ENCODE measurements at regions not wholly inside any gene's neighbourhood (a gene's known extent, or its start where the extent isn't known, plus 50 kb on each side); places are given as distances from the start of the nearest gene placed in this dataset.

DNA sequence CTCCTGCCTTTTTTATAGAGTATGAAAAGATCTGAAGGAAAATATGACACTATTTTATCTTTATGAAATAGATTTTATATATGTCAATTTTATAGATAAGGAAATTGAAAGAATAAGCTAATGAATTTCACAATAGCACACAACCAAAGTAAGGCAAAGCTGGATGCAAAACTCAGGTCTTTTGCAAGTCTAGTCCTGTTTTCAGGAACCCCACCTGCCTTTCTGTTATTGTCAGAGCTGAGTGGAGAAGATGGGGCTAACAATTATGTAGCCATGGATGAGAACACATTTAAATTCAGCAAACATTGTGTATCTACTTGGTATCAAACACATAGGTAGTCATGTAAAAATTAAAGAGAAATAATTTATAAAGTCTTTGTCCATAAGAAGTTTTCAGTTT, 161.5 kb upstream of the ZEB2 start:
- H3K36me3 ChIP-seq, result no peaks in the 10 kb centered on the region
- H3K9ac ChIP-seq, result no peak overlapping the region
- H3K4me2 ChIP-seq, result peak overlapping the region in 4 of 11 experiments; percentile 9 to 83 (median 63); a peak in 5 of 22 replicates
- H3K9me3 ChIP-seq (replicated peaks in 1 of 11), result peaks cover 0 to 8% (median 0%) of the 10 kb centered on the region in 11 experiments; a peak in 3 of 22 replicates
- TF ChIP-seq Cebpa-rat (IDR thresholded peaks at IDR 0.05), result no peak
- peak overlapping the region in 2 of 11 experiments; percentile 90 to 94; a peak in 4 of 22 replicates for H3K27ac ChIP-seq
- H3K27me3 ChIP-seq, result no peaks in the 10 kb centered on the region
- H3K4me3 ChIP-seq, result no peak overlapping the region
- peaks cover 47 to 78% (median 62%) of the 10 kb centered on the region in 10 experiments for H3K4me1 ChIP-seq
- no peaks in the 10 kb centered on the region for H4K20me1 ChIP-seq

DNA sequence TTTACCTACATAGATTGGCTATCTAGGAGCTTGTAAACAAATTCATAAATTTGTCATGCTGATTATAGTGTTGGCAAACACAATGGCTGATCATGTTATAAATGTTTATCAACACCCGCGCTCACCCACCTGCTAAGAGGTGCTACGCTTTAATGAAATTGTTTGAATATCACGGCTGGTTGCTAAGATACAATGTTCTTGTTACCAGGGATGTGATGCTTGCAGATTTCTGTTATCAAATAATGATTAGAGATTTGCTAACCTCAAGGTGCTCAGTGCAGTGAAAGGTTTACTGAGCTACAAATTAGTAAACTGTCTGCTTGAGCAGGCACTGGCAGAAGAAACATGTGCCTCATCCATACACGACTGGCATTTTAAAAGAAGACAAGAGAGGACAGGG, 160.0 kb upstream of the ZEB2 start:
- Histone ChIP-seq H3K36me3 (no peaks in the 10 kb centered on the region), H3K4me1 (peaks cover 48 to 84% (median 65%) of the 10 kb centered on the region in 10 experiments), H3K27ac (no peak overlapping the region), H3K4me3 (no peak overlapping the region), H3K4me2 (0 out of 22 replicates have a peak overlapping the region, but pooled peaks of 1 of the 11 experiments have one; percentile 5), H3K9me3 (replicated peaks in 1 of 11) (peaks cover 0 to 8% (median 0%) of the 10 kb centered on the region in 11 experiments; a peak in 3 of 22 replicates), H3K27me3 (no peaks in the 10 kb centered on the region), H4K20me1 (no peaks in the 10 kb centered on the region), H3K9ac (no peak overlapping the region)
- no peak for TF ChIP-seq Cebpa-rat (IDR thresholded peaks at IDR 0.05)

DNA sequence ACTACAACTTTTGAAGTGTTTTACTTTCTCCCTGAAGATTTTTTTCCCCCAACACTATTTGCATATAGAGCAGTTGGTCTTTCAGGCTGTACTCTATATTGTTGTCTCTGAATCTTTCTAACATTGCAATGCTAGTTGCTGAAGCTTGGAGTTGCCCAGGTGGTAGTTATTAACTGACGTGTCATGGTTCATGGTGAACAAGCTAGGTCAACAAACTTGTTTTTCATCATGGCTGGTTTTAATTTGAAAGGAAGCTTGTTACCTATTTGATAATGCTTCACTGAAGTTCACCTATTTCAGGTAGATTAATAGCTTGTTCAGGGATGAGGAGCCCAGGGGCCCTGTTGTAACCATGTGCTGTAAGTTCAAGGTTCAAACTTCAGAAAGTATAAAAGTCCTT, 158.8 kb upstream of the ZEB2 start:
- Histone ChIP-seq H3K36me3 (no peaks in the 10 kb centered on the region), H4K20me1 (no peaks in the 10 kb centered on the region), H3K27ac (peak overlapping the region in 4 of 11 experiments; percentile 11 to 53 (median 14); a peak in 5 of 22 replicates), H3K4me3 (no peak overlapping the region), H3K9ac (no peak overlapping the region), H3K4me1 (peaks cover 48 to 88% (median 69%) of the 10 kb centered on the region in 10 experiments), H3K27me3 (no peaks in the 10 kb centered on the region), H3K4me2 (peak overlapping the region in 8 of 11 experiments; percentile 16 to 55 (median 32); a peak in 14 of 22 replicates), H3K9me3 (replicated peaks in 1 of 11) (peaks cover 0 to 8% (median 0%) of the 10 kb centered on the region in 11 experiments; a peak in 3 of 22 replicates)
- TF ChIP-seq Cebpa-rat (IDR thresholded peaks at IDR 0.05), result no peak

DNA sequence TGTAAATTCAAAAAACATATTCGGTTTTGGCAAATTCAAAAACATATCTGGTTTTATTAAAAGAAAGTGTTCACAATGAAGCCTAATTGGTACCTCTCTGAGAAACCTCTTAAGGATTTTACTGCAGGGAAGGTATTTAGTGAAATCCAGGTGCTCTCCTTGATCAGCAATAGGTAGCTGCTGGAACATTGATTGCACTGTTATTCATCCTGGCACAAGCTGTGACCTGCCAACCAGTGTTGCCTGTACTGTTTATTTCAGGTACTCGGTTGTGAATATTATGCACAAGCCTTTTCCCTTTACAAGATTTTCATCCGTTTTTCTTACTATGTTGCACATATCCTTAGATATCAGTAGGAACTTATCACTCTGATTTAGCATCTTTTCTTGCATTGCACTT, 155.8 kb upstream of the ZEB2 start:
- Histone ChIP-seq H3K27ac (peak overlapping the region in 8 of 11 experiments; percentile 69 to 84 (median 80); a peak in 17 of 22 replicates), H3K4me2 (peak overlapping the region; percentile 50 to 87 (median 68); a peak in 21 of 22 replicates), H3K27me3 (no peaks in the 10 kb centered on the region), H3K9ac (peak overlapping the region in 5 of 11 experiments; percentile 11 to 73 (median 56); a peak in 6 of 22 replicates), H3K36me3 (no peaks in the 10 kb centered on the region), H3K9me3 (replicated peaks in 1 of 11) (peaks cover 0 to 15% (median 0%) of the 10 kb centered on the region in 11 experiments; a peak in 7 of 22 replicates), H3K4me1 (peaks cover 58 to 94% (median 79%) of the 10 kb centered on the region in 10 experiments), H4K20me1 (no peaks in the 10 kb centered on the region), H3K4me3 (no peak overlapping the region)
- no peak for TF ChIP-seq Cebpa-rat (IDR thresholded peaks at IDR 0.05)

DNA sequence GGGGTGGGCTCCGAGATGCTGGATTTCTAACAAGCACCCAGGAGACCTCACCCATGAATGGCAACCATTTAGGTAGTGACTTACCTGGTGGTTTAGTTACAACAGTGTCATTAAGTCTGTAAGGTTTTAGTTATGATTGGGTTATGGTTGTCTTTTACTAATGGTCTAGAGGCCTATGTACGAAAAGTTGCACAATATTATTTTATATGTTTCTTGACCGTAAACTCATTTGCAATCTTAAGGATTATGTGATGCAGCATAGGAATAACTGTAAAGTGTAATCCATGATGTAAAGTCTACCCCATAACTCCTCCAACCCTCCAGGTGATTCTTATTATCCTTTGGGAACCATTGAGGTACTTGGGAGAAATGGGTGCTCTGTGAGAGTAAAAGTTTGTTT, 155.4 kb upstream of the ZEB2 start:
- TF ChIP-seq Cebpa-rat (IDR thresholded peaks at IDR 0.05), result peak in 1 of 11 experiments; percentile 36; a peak in 2 of 22 replicates

DNA sequence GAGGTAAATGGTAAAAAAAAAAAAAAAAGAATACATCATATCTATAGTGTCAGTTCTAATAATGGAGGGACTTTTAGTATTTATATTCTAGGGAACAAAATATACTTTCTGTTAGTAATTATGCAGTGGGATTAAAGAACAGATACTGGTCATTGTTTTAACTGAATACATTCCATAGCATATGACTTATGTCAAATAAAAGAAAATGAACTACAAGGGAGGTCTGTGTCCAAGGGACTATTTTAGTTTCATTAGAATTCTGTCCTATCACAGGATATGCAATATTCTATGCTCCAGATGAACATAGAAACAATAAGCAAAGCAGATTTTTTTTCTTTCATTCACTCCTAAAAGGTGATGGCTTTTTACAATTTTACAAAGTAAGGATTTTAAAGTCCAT, 154.2 kb upstream of the ZEB2 start:
- peak overlapping the region; percentile 50 to 87 (median 68); a peak in 21 of 22 replicates for H3K4me2 ChIP-seq
- peaks cover 75 to 100% (median 95%) of the 10 kb centered on the region in 10 experiments for H3K4me1 ChIP-seq
- H3K36me3 ChIP-seq, result no peaks in the 10 kb centered on the region
- TF ChIP-seq Cebpa-rat (IDR thresholded peaks at IDR 0.05), result no peak
- peak overlapping the region; percentile 15 to 95 (median 81); a peak in 20 of 22 replicates for H3K27ac ChIP-seq
- peaks cover 0 to 15% (median 0%) of the 10 kb centered on the region in 11 experiments; a peak in 7 of 22 replicates for H3K9me3 ChIP-seq (replicated peaks in 1 of 11)
- H3K9ac ChIP-seq, result peak overlapping the region in 7 of 11 experiments; percentile 45 to 73 (median 57); a peak in 13 of 22 replicates
- H3K27me3 ChIP-seq, result no peaks in the 10 kb centered on the region
- no peaks in the 10 kb centered on the region for H4K20me1 ChIP-seq
- no peak overlapping the region; a peak in 2 of 20 replicates for H3K4me3 ChIP-seq

More for the DNA sequence above, 155.4 kb upstream of the ZEB2 start:
- H3K9ac ChIP-seq, result peak overlapping the region in 7 of 11 experiments; percentile 45 to 73 (median 57); a peak in 13 of 22 replicates
- peak overlapping the region in 10 of 11 experiments; percentile 69 to 95 (median 81); a peak in 21 of 22 replicates for H3K27ac ChIP-seq
- no peaks in the 10 kb centered on the region for H3K27me3 ChIP-seq
- H4K20me1 ChIP-seq, result no peaks in the 10 kb centered on the region
- peak overlapping the region; percentile 50 to 87 (median 68) for H3K4me2 ChIP-seq
- H3K4me1 ChIP-seq, result peaks cover 62 to 98% (median 83%) of the 10 kb centered on the region in 10 experiments
- H3K4me3 ChIP-seq, result no peak overlapping the region; a peak in 1 of 20 replicates
- no peaks in the 10 kb centered on the region for H3K36me3 ChIP-seq
- H3K9me3 ChIP-seq (replicated peaks in 1 of 11), result peaks cover 0 to 15% (median 0%) of the 10 kb centered on the region in 11 experiments; a peak in 7 of 22 replicates

DNA sequence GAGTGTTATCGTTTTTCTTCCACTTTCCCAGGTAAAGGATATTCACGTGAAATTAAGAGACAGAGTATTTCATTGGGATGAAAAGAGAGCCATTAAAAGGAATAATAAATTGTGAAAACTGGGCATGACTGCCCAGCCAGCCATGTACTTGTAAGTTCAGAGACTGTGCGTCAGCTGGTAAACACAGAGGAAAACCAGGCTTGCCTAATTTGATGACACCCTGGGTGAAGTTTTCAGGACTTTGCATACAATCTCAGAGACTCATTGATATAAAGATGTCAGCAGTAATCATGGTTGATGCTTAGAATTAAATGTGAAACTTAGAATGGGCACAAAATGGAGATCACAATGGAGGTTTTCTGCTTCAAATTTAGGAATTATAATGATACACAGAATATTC, 153.5 kb upstream of the ZEB2 start:
- H3K27ac ChIP-seq, result peak overlapping the region; percentile 69 to 95 (median 81); a peak in 20 of 22 replicates
- H3K9me3 ChIP-seq (replicated peaks in 1 of 11), result peaks cover 0 to 15% (median 0%) of the 10 kb centered on the region in 11 experiments; a peak in 7 of 22 replicates
- H3K4me1 ChIP-seq, result peaks cover 76 to 100% (median 95%) of the 10 kb centered on the region in 10 experiments
- peak overlapping the region in 2 of 11 experiments; percentile 28 to 74; a peak in 2 of 22 replicates for H3K9ac ChIP-seq
- H3K36me3 ChIP-seq, result no peaks in the 10 kb centered on the region
- H3K4me2 ChIP-seq, result peak overlapping the region; percentile 22 to 87 (median 68); a peak in 21 of 22 replicates
- no peak for TF ChIP-seq Cebpa-rat (IDR thresholded peaks at IDR 0.05)
- no peaks in the 10 kb centered on the region for H4K20me1 ChIP-seq
- no peaks in the 10 kb centered on the region for H3K27me3 ChIP-seq
- H3K4me3 ChIP-seq, result no peak overlapping the region

DNA sequence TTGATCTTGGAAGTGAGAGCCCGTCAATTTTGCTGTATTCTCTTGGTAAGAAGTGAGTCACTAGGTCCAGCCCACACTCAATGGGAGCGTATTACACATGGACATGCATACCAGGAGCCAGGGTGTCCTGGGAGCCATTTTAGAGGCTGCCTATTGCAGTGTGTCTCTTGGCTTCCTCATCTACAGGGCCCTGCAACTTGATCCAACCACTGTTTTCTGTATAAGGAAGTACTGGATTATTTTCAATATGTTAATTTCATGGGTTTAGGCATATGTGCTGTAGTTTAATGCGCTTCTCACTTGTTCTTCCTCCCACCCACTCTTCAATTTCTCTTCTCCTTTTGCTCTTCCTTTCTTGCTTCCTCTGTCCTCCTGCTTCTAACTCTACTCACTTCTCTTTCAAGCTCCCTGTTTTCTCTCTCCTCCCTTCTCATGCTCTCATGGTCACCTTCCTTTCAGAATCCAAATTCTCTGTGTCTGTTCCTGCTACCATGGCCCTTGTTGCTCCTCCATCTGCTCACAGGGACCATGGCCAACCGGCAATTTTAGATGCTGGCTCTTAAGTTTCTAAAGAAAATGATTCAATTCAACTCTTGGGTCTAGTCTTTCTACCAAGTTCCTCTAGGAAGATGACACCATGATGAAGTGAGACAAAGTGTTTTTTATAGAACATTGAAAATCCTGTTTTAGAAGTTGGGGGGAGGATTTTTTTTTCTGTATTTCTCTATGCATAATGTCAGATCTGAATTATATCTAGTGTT, 152.0 kb upstream of the ZEB2 start:
- no peaks in the 10 kb centered on the region for H4K20me1 ChIP-seq
- H3K27ac ChIP-seq, result peak overlapping the region; percentile 59 to 95 (median 81)
- H3K4me1 ChIP-seq, result peaks cover 81 to 97% (median 94%) of the 10 kb centered on the region in 10 experiments
- H3K9ac ChIP-seq, result peak overlapping the region in 8 of 11 experiments; percentile 22 to 74 (median 54); a peak in 16 of 22 replicates
- no peak for TF ChIP-seq Cebpa-rat (IDR thresholded peaks at IDR 0.05)
- peak overlapping the region; percentile 49 to 87 (median 78) for H3K4me2 ChIP-seq
- no peaks in the 10 kb centered on the region for H3K36me3 ChIP-seq
- H3K4me3 ChIP-seq, result peak overlapping the region in 3 of 10 experiments; percentile 4 to 17 (median 13); a peak in 3 of 20 replicates
- H3K9me3 ChIP-seq (replicated peaks in 1 of 11), result peaks cover 0 to 16% (median 6%) of the 10 kb centered on the region in 11 experiments; a peak in 9 of 22 replicates
- no peaks in the 10 kb centered on the region for H3K27me3 ChIP-seq
